Liver (tissue), 8 donors: ENCODE measurements at regions not wholly inside any gene's neighbourhood (a gene's known extent, or its start where the extent isn't known, plus 50 kb on each side); places are given as distances from the start of the nearest gene placed in this dataset.

ENCODE experiments used
- DNase-seq: peaks from one replicate; pipeline ENCODE4 v3.0.0-alpha.2; 2017; ENCODE audit warnings: low spot score
- H3K27ac ChIP-seq, 2 donors: one replicate each; pipeline ENCODE4 v1.7.0; 2013; ENCODE audit warnings: inconsistent platforms in 2 of 2, low read length in 2 of 2, control low read depth in 1 of 2, low read depth in 1 of 2, mild to moderate bottlenecking in 1 of 2
- H3K27me3 ChIP-seq, 4 donors: one replicate each; pipeline versions ENCODE4 v1.6.1 to v1.7.0; 2013; ENCODE audit warnings: low read length in 3 of 4, inconsistent platforms in 1 of 4, mild to moderate bottlenecking in 1 of 4, moderate library complexity in 1 of 4; ENCODE audit not compliant: control insufficient read depth in 4 of 4, insufficient read depth in 4 of 4
- H3K36me3 ChIP-seq, 4 donors: one replicate each; pipeline versions ENCODE4 v1.6.1 to v1.7.0; 2013; ENCODE audit warnings: low read length in 3 of 4, mild to moderate bottlenecking in 3 of 4, low read depth in 1 of 4, moderate library complexity in 1 of 4; ENCODE audit not compliant: control insufficient read depth in 4 of 4, insufficient read depth in 3 of 4
- H3K4me1 ChIP-seq, 4 donors: one replicate each; pipeline versions ENCODE4 v1.6.1 to v1.7.0; 2013; ENCODE audit warnings: low read length in 3 of 4, mild to moderate bottlenecking in 3 of 4, moderate library complexity in 1 of 4; ENCODE audit not compliant: control insufficient read depth in 4 of 4, insufficient read depth in 4 of 4
- H3K4me3 ChIP-seq, 3 donors: one replicate each; pipeline versions ENCODE4 v1.6.1 to v1.7.0; 2013; ENCODE audit warnings: low read length in 3 of 3, control low read depth in 1 of 3, low read depth in 1 of 3, mild to moderate bottlenecking in 1 of 3
- H3K9ac ChIP-seq, 2 donors: one replicate each; pipeline ENCODE4 v1.7.0; 2013; ENCODE audit warnings: low read length in 2 of 2, mild to moderate bottlenecking in 2 of 2, moderate library complexity in 2 of 2, control low read depth in 1 of 2, low read depth in 1 of 2
- H3K9me3 ChIP-seq, 4 donors: one replicate each; pipeline versions ENCODE4 v1.6.1 to v1.7.0; 2013; ENCODE audit warnings: low read length in 3 of 4; ENCODE audit not compliant: control insufficient read depth in 4 of 4
- HNF4A ChIP-seq, 2 donors: conservative IDR thresholded peaks; 2 replicates each; pipeline ENCODE4 v1.6.1; 2016; ENCODE audit warnings: antibody characterized with exemption in 2 of 2, mild to moderate bottlenecking in 2 of 2
- HNF4G ChIP-seq: IDR thresholded peaks from 2 replicates; pipeline ENCODE4 v1.6.1; 2016; ENCODE audit warnings: antibody characterized with exemption
- RXRA ChIP-seq, 2 donors: IDR thresholded peaks; 2 replicates each; pipeline ENCODE4 v1.6.1; 2017 to 2018; ENCODE audit warnings: antibody characterized with exemption in 2 of 2, mild to moderate bottlenecking in 1 of 2
- SP1 ChIP-seq: IDR thresholded peaks from 2 replicates; pipeline ENCODE4 v1.6.1; 2018; ENCODE audit warnings: antibody characterized with exemption, mild to moderate bottlenecking
- TAF1 ChIP-seq: conservative IDR thresholded peaks from 2 replicates; pipeline ENCODE4 v1.6.1; 2016; ENCODE audit warnings: antibody characterized with exemption, mild to moderate bottlenecking
- YY1 ChIP-seq: IDR thresholded peaks from 2 replicates; pipeline ENCODE4 v1.6.1; 2016; ENCODE audit warnings: antibody characterized with exemption, mild to moderate bottlenecking
- whole genome bisulfite sequencing: extraction: QIAGEN DNeasy Blood & Tissue Kit; methylation state at CpG from one replicate; pipeline ENCODE4 v1.1.7; 2013; 5-methylcytosine and 5-hydroxymethylcytosine counted together
- TF ChIP-seq, protein P1 (sequence below): IDR thresholded peaks from 2 replicates; pipeline ENCODE4 v1.6.1; 2016; ENCODE audit warnings: antibody characterized with exemption
- TF ChIP-seq, protein P2 (sequence below): IDR thresholded peaks from 2 replicates; pipeline ENCODE4 v1.6.1; 2016; ENCODE audit warnings: antibody characterized with exemption
- TF ChIP-seq, protein P3 (sequence below): fragments of 150-350 bp; IDR thresholded peaks from 2 replicates; pipeline ENCODE4 v1.5.1; 2017; ENCODE audit warnings: improper control_type of control experiment, low read depth, low read length; ENCODE audit not compliant: missing input control
- TF ChIP-seq, protein P4 (sequence below): IDR thresholded peaks from 2 replicates; pipeline ENCODE4 v1.6.1; 2016; ENCODE audit warnings: antibody characterized with exemption
- donor health status: healthy.
- donor health status: healthy.
- donor health status: healthy.
- donor health status: healthy.
- donor health status: healthy.

DNA sequence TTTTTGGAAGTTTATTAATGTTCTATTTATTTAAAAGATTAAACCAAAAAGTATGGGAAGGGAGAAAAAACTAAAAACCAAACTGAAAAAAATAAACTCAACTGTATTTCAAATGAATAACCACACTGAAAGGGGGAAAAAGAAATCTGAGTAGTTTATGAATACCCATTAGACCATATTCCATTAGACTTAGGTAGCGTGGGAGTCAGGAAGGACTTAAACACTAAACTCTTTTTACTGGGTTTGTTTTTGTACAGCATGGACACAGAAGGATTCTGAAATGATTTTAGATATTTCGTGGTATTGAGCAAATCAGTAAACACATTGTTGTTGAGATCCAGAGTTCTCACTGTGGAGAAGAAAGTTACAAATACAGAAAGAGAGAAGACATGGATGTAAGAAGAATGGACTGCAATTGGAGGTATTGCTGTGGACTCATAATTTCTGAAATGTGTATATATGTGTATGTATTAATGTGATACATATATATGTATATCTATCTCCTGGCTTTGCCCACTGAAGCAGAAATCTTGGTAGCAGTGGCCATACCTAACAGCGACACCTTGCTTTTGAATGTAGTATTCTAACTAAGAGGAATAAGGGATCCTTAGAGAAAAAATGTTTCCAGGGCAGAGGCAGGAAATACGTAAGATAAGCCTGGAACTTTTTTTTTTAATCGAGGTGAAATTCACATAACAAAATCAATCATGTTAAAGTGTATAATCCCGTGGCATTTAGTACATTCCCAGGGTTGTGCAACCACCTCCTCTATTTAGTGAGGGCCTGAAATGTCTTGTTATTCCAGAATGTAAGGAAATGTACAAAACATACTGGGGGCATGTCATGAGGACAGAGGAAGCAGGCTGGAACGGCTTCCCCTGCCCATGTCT lies 228.8 kb downstream of the SMARCA2 start:
- Histone ChIP-seq H3K4me3 (no peak overlapping the region), H3K27me3 (no peaks in the 10 kb centered on the region), H3K9ac (no peak overlapping the region), H3K27ac (no peak overlapping the region), H3K4me1 (peaks cover 4 to 8% (median 6%) of the 10 kb centered on the region in 4 donors), H3K9me3 (peaks cover 0 to 3% (median 1%) of the 10 kb centered on the region in 4 donors), H3K36me3 (no peaks in the 10 kb centered on the region)
- DNase-seq = no peak
- 69% methylated on average over 7 of the region's 7 CpGs for WGBS
- TF ChIP-seq, protein P1, sequence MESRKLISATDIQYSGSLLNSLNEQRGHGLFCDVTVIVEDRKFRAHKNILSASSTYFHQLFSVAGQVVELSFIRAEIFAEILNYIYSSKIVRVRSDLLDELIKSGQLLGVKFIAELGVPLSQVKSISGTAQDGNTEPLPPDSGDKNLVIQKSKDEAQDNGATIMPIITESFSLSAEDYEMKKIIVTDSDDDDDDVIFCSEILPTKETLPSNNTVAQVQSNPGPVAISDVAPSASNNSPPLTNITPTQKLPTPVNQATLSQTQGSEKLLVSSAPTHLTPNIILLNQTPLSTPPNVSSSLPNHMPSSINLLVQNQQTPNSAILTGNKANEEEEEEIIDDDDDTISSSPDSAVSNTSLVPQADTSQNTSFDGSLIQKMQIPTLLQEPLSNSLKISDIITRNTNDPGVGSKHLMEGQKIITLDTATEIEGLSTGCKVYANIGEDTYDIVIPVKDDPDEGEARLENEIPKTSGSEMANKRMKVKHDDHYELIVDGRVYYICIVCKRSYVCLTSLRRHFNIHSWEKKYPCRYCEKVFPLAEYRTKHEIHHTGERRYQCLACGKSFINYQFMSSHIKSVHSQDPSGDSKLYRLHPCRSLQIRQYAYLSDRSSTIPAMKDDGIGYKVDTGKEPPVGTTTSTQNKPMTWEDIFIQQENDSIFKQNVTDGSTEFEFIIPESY = no peak
- TF ChIP-seq, protein P2, sequence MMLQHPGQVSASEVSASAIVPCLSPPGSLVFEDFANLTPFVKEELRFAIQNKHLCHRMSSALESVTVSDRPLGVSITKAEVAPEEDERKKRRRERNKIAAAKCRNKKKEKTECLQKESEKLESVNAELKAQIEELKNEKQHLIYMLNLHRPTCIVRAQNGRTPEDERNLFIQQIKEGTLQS = no peak
- TF ChIP-seq, protein P3, sequence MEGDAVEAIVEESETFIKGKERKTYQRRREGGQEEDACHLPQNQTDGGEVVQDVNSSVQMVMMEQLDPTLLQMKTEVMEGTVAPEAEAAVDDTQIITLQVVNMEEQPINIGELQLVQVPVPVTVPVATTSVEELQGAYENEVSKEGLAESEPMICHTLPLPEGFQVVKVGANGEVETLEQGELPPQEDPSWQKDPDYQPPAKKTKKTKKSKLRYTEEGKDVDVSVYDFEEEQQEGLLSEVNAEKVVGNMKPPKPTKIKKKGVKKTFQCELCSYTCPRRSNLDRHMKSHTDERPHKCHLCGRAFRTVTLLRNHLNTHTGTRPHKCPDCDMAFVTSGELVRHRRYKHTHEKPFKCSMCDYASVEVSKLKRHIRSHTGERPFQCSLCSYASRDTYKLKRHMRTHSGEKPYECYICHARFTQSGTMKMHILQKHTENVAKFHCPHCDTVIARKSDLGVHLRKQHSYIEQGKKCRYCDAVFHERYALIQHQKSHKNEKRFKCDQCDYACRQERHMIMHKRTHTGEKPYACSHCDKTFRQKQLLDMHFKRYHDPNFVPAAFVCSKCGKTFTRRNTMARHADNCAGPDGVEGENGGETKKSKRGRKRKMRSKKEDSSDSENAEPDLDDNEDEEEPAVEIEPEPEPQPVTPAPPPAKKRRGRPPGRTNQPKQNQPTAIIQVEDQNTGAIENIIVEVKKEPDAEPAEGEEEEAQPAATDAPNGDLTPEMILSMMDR = no peak

DNA sequence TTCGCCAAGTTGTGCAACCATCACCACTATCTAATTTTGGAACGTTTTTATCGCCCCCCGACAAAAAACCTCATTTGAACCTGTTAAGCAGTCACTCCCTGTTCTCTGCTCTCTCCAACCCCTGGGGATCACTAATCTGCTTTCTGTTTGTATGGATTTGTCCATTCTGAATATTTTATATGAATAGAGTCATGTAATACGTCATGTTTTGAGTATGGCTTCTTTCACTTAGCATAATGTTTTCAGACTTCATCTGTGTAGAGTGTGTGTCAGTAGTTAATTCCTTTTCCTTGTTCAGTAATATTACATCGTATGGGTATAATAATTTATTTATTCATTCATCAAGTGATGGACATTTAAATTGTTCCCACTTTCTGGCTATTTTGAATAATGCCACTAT lies 232.2 kb downstream of the SMARCA2 start:
- Histone ChIP-seq H3K9ac (no peak overlapping the region), H3K27ac (no peak overlapping the region), H3K4me1 (peaks cover 2 to 4% (median 4%) of the 10 kb centered on the region in 4 donors), H3K9me3 (peaks cover 0 to 3% (median 1%) of the 10 kb centered on the region in 4 donors), H3K36me3 (no peaks in the 10 kb centered on the region), H3K27me3 (no peaks in the 10 kb centered on the region), H3K4me3 (no peak overlapping the region)
- 79% methylated on average over 6 of the region's 6 CpGs for WGBS
- TF ChIP-seq, protein P3 = no peak
- TF ChIP-seq, protein P4, sequence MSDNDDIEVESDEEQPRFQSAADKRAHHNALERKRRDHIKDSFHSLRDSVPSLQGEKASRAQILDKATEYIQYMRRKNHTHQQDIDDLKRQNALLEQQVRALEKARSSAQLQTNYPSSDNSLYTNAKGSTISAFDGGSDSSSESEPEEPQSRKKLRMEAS = no peak
- TF ChIP-seq, protein P2 = no peak
- TF ChIP-seq SP1 (no peak), RXRA (IDR thresholded peaks at IDR 0.05) (no peak), YY1 (no peak), HNF4G (no peak), TAF1 (no peak), HNF4A (conservative IDR thresholded peaks at IDR 0.05) (no peak)
- no peak for DNase-seq
